ENCODE measurements at regions not wholly inside any gene's neighbourhood (a gene's known extent, or its start where the extent isn't known, plus 50 kb on each side); places are given as distances from the start of the nearest gene placed in this dataset.
"Not testable (repeated sequence)": the region's sequence is repeated elsewhere in the genome, so short reads cannot be mapped to it uniquely, and the experiment has no call there.

GRCh38 chr4:187073820-187074219 is 350.2 kb upstream of the FAT1 start:
- no peak for DNase-seq

DNA sequence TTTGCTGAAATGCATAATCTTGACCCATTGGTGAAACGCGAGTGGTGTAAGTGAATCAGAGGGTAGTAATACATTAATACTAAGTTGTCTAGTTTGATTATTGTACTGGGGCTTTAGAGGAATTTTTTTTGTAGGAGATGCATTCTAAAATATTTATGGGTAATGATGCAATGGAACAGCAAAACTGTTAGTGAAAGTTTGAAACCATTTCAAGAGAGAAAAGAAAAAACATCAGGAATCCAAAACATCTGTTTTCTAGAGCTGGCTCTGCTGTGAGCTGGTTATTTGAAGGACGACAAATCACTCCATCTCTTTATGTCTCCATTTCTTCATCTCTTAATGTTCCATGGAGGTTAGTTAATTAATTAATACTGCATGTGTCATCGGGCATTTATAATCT is 351.9 kb upstream of the FAT1 start:
- DNase-seq, result no peak

DNA sequence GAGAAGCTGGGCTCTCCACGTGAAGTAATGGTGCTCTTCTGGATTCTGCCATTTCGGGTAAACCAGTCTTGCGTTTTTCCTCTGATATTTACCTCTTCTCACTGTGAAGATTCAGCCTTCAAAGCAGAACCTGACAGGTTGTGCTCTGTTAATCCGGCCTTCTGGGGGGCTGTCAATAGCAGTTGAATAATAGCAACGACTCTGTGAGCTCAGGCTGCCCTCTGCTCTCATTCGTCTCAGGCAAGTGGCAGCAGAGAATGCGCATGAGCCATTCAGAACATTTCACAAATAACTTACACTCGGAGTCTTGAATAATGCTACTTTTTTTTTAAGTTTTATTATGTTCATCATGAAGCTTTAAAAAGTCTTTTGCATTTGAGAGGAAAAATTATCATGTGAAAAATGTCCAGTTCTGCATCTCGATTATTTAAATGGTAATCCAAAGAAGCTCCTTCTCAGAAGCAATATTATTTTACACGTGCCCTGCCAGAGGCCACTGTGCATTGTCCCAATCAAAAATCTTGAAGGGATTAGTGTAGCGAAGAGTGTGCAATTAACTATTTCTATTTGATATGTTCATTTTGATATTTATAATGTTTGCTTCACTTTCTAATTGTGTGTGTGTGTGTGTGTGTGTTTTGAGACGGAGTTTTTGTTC is 354.2 kb upstream of the FAT1 start:
- no peak for DNase-seq

- no peak for DNase-seq
Measured at GRCh38 chr4:187084701-187085100, 361.0 kb upstream of the FAT1 start.

GRCh38 chr4:187085339-187085738 is 361.7 kb upstream of the FAT1 start:
- no peak for DNase-seq

GRCh38 chr4:187086151-187086550 is 362.5 kb upstream of the FAT1 start:
- DNase-seq, result no peak

- no peak for DNase-seq
Measured at GRCh38 chr4:187088070-187088799, 364.6 kb upstream of the FAT1 start.

- DNase-seq, result no peak
Measured at GRCh38 chr4:187090401-187090800, 366.7 kb upstream of the FAT1 start.

DNA sequence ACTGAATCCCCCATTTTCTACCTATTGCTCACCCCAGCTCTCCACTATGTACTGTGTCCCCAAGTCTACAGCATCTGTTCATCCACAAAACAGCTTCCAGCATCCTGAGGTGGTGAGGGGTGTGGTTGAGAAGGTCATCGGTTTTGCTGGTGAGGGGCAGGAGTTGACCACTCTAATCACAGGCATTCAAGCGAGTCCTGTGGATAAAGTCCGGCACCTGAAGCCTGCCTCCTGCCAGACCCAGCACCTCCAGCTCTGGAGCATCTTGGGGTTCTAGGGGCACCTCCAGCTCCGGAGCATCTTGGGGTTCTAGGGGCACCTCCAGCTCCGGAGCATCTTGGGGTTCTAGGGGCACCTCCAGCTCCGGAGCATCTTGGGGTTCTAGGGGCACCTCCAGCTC is 367.2 kb upstream of the FAT1 start:
- DNase-seq, result not testable (repeated sequence)

DNA sequence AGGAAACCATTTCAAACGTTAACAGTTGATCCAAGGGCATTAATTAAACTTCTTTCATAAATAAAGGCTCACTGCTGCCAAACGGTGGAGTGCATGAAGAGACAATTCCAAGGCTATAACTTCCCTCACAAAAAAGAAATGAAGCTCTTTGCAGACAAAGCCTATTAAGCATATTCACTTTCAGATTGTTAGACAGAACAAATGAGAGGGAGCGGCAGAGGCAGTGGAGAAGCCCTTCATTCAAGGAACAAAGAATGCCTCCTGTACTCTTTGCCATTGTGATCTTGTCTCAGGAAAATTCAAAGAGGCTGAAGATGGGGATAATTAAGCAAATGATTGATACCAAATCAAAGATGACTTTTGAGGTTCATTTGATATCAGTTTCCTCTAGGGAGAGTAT is 370.5 kb upstream of the FAT1 start:
- DNase-seq, result no peak

DNA sequence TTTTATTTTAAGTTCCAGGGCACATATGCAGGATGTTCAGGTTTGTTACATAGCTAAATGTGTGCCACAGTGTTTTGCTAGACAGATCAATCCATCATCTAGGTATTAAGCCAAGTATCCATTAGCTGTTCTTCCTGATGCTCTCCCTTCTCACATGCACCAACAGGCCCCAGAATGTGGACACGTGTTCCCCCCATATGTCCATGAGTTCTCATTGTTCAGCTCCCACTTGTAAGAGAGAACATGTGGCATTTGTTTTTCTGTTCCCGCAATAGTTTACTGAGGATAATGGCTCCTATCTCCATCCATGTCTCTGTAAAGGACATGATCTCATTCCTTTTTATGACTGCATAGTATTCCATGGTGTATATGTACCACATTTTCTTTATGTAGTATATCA is 374.8 kb upstream of the FAT1 start:
- no peak for DNase-seq

- no peak for DNase-seq
Measured at GRCh38 chr4:187103351-187103750, 379.7 kb upstream of the FAT1 start.

GRCh38 chr4:187108845-187109244 is 385.2 kb upstream of the FAT1 start:
- no peak for DNase-seq

- no peak for DNase-seq
Measured at GRCh38 chr4:187109636-187110035, 386.0 kb upstream of the FAT1 start.

- DNase-seq, result no peak
Measured at GRCh38 chr4:187118166-187118565, 394.5 kb upstream of the FAT1 start.

GRCh38 chr4:187118602-187119120 is 395.0 kb upstream of the FAT1 start:
- no peak for DNase-seq

DNA sequence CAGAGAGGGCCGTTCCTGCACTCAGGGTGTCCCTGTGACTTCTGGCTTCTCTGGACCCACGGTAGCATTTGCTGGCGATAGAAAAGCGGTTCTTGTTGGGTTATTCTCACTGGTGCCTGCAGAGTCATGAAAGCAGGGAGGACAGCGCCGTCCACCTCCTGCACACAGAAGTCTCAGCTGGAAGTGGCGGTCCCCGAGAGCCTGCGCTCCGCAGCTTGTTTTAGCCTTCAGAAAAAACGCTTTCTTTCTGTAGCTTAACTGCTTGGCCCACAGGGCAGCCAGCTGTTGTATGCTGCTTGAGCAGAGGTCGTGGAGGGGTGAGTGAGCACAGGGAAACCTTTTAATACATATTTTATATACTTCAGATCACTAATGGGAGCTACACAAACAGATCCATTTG is 400.7 kb upstream of the FAT1 start:
- no peak for DNase-seq

DNA sequence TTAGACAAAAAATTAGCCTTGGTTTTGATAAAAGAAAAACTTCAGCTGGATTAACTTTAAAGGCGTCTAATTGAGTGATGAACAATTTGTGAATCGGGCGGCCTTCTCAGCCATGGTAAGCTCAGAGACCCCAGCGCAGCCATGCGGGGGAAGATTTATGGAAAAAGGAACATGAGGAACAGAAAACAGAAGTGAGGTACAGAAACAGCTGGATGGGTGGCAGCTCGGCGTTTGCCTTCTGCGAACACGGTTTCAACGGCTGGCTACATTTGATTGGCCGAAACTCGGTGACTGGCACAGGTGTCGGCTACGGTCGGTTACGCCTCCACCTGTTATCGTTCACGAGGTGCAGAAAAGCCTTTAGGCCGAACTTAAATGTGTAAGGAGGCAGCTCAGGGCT is 401.4 kb upstream of the FAT1 start:
- DNase-seq, result no peak

- DNase-seq, result no peak
Measured at GRCh38 chr4:187127456-187127855, 403.8 kb upstream of the FAT1 start.

- DNase-seq, result no peak
Measured at GRCh38 chr4:187128222-187128621, 404.6 kb upstream of the FAT1 start.

DNA sequence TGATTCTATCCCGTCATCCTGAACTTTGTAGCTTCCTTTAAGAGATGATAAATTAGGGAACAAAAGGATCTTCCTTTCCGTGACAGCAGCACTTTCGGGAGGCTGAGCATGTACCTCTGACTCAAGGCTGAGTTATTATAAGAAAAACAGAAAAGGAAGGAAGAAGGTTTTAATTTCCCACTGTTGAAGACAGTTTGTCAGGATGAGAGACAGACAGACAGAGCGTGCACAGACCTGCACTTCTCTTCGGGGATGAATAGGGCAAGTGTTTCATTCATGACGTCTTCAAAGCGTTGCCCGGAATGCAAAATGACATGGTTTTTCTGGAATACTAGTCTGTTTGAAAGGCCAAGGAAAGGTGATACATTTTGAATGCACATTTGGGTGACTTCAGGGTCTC is 405.3 kb upstream of the FAT1 start:
- DNase-seq, result no peak

GRCh38 chr4:187131826-187132225 is 408.2 kb upstream of the FAT1 start:
- DNase-seq, result not testable (repeated sequence)

- DNase-seq, result no peak
Measured at GRCh38 chr4:187135878-187136277, 412.2 kb upstream of the FAT1 start.

GRCh38 chr4:187139141-187139540 is 415.5 kb upstream of the FAT1 start:
- DNase-seq, result no peak

GRCh38 chr4:187141101-187141500 is 417.4 kb upstream of the FAT1 start:
- DNase-seq, result no peak

Measured in hematopoietic multipotent progenitor cell treated with erythropoietin and hydrocortisone succinate and interleukin-3 and kit ligand, for 4 days (in vitro differentiated cells).